NB4 (cell line): ENCODE measurements at regions not wholly inside any gene's neighbourhood (a gene's known extent, or its start where the extent isn't known, plus 50 kb on each side); places are given as distances from the start of the nearest gene placed in this dataset.

Experiments
- DNase-seq: peaks from one replicate; pipeline ENCODE4 v3.0.0; 2010; ENCODE audit warnings: low read depth
- H3K4me3 ChIP-seq: one replicate; pipeline ENCODE4 v1.5.1; 2011; ENCODE audit warnings: mild to moderate bottlenecking, low read depth, low read length, moderate library complexity
- MAX ChIP-seq: IDR thresholded peaks from 2 replicates; pipeline ENCODE4 v1.6.1; 2011; ENCODE audit warnings: low read depth, low read length
- MYC ChIP-seq: IDR thresholded peaks from 2 replicates; pipeline ENCODE4 v1.6.1; 2011; ENCODE audit warnings: low read depth, low read length
- POLR2A ChIP-seq: IDR thresholded peaks from 2 replicates; pipeline ENCODE4 v1.6.1; 2011; ENCODE audit warnings: mild to moderate bottlenecking; ENCODE audit not compliant: insufficient read length; ENCODE audit errors: extremely low read depth
- TF ChIP-seq, protein P1 (sequence below): IDR thresholded peaks from one replicate; pipeline ENCODE4 v1.5.1; 2012; ENCODE audit warnings: low read depth, low read length

DNA sequence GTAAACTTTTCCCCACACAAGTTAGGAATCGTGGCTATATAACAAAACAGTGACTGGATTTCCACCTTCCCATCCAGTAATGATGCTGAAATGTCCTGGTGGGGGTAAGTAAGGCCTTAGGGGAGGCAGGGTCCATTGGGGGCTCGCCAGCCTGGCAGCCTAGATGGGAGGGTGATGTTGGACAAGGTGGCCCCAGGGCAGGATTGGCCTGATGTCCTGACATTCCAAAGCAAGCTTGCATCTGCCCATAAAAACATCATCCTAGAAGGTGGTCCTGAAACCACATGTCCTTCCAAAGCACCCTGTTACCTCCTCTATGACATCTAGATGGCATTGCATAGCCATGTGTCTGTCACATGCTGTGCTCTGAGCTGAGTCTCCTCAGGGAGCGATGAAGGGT, 54.1 kb upstream of the RAB6C start:
- no peak for DNase-seq
- H3K4me3 ChIP-seq: no peak overlapping the region
- TF ChIP-seq POLR2A: no peak
- TF ChIP-seq, protein P1, sequence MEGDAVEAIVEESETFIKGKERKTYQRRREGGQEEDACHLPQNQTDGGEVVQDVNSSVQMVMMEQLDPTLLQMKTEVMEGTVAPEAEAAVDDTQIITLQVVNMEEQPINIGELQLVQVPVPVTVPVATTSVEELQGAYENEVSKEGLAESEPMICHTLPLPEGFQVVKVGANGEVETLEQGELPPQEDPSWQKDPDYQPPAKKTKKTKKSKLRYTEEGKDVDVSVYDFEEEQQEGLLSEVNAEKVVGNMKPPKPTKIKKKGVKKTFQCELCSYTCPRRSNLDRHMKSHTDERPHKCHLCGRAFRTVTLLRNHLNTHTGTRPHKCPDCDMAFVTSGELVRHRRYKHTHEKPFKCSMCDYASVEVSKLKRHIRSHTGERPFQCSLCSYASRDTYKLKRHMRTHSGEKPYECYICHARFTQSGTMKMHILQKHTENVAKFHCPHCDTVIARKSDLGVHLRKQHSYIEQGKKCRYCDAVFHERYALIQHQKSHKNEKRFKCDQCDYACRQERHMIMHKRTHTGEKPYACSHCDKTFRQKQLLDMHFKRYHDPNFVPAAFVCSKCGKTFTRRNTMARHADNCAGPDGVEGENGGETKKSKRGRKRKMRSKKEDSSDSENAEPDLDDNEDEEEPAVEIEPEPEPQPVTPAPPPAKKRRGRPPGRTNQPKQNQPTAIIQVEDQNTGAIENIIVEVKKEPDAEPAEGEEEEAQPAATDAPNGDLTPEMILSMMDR: no peak

DNA sequence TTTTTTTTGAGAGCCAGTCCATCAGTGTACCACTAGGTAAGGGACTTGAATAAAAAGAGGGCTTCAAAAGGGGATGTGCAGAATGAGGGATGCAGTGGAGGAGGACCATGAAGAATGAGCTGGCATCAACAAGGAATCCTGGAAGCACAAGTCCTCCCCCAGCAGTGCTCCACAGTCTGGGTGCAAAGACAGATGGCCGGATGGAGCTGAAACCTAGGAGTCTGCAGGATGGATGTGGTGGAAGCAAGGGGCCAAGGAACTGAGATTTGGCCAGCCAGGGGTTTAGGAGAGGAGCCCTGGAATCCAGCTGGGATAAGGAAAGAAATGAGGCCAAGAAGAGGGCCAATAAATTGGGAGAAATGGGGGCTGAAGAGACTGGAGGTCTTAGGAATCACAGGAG, 51.8 kb upstream of the RAB6C start:
- TF ChIP-seq, protein P1: no peak
- TF ChIP-seq POLR2A (no peak), MYC (no peak), MAX (no peak)
- H3K4me3 ChIP-seq: no peak overlapping the region
- DNase-seq: no peak

- no peak for DNase-seq
Observed at GRCh38 chr2:129929321-129930290, 49.9 kb upstream of the RAB6C start.

More at GRCh38 chr2:129929321-129930290, 49.9 kb upstream of the RAB6C start:
- no peak overlapping the region for H3K4me3 ChIP-seq
- no peak for TF ChIP-seq MYC
- no peak for TF ChIP-seq POLR2A
- TF ChIP-seq, protein P1: no peak
- TF ChIP-seq MAX: no peak
